ENCODE measurements at regions not wholly inside any gene's neighbourhood (a gene's known extent, or its start where the extent isn't known, plus 50 kb on each side); places are given as distances from the start of the nearest gene placed in this dataset.

GRCh38 chr10:78326372-78326771, 292.7 kb downstream of the RPS24 start:
- Histone ChIP-seq H3K9ac (ENCODE audit: insufficient read depth in 1 of 2, low read length in 2 of 2) (no peak overlapping the region), H3K36me3 (ENCODE audit: control insufficient read depth in 4 of 4, insufficient read depth in 4 of 4, low read length in 4 of 4) (no peaks in the 10 kb centered on the region), H3K9me3 (ENCODE audit: control insufficient read depth in 4 of 4, insufficient read depth in 3 of 4, low read length in 3 of 4) (peaks cover 2 to 5% (median 4%) of the 10 kb centered on the region in 4 donors), H3K27me3 (ENCODE audit: control insufficient read depth in 3 of 3, insufficient read depth in 3 of 3, low read length in 2 of 3) (no peaks in the 10 kb centered on the region), H3K27ac (ENCODE audit: low read depth in 1 of 2, low read length in 1 of 2) (no peak overlapping the region), H3K4me3 (no peak overlapping the region), H3K4me1 (ENCODE audit: control insufficient read depth in 5 of 5, insufficient read depth in 5 of 5, low read length in 5 of 5) (no peaks in the 10 kb centered on the region)
- ATAC-seq (ENCODE audit: insufficient read depth, low FRiP score) (no peak), DNase-seq (no peak)
- 96 to 98% methylated on average over 1 of the region's 1 CpG for WGBS, 2 donors
- no peak for TF ChIP-seq CTCF (IDR thresholded peaks at IDR 0.05; ENCODE audit: control extremely low read depth, extremely low read depth)

GRCh38 chr10:78327778-78328591, 294.3 kb downstream of the RPS24 start:
- ATAC-seq (ENCODE audit: insufficient read depth, low FRiP score), result no peak
- no peak for TF ChIP-seq CTCF (IDR thresholded peaks at IDR 0.05; ENCODE audit: control extremely low read depth, extremely low read depth)
- no peaks in the 10 kb centered on the region for H3K36me3 ChIP-seq (ENCODE audit: control insufficient read depth in 4 of 4, insufficient read depth in 4 of 4, low read length in 4 of 4)
- no peak overlapping the region for H3K27ac ChIP-seq (ENCODE audit: low read depth in 1 of 2, low read length in 1 of 2)
- no peak overlapping the region for H3K4me3 ChIP-seq
- DNase-seq, result no peak
- 95 to 97% methylated on average over 4 of the region's 4 CpGs for WGBS, 2 donors
- no peaks in the 10 kb centered on the region for H3K4me1 ChIP-seq (ENCODE audit: control insufficient read depth in 5 of 5, insufficient read depth in 5 of 5, low read length in 5 of 5)
- no peaks in the 10 kb centered on the region for H3K27me3 ChIP-seq (ENCODE audit: control insufficient read depth in 3 of 3, insufficient read depth in 3 of 3, low read length in 2 of 3)
- H3K9ac ChIP-seq (ENCODE audit: insufficient read depth in 1 of 2, low read length in 2 of 2), result no peak overlapping the region
- H3K9me3 ChIP-seq (ENCODE audit: control insufficient read depth in 4 of 4, insufficient read depth in 3 of 4, low read length in 3 of 4), result peaks cover 2 to 5% (median 4%) of the 10 kb centered on the region in 4 donors

- no peaks in the 10 kb centered on the region for H3K4me1 ChIP-seq (ENCODE audit: control insufficient read depth in 5 of 5, insufficient read depth in 5 of 5, low read length in 5 of 5)
- no peaks in the 10 kb centered on the region for H3K36me3 ChIP-seq (ENCODE audit: control insufficient read depth in 4 of 4, insufficient read depth in 4 of 4, low read length in 4 of 4)
- ATAC-seq (ENCODE audit: insufficient read depth, low FRiP score), result no peak
- H3K27me3 ChIP-seq (ENCODE audit: control insufficient read depth in 3 of 3, insufficient read depth in 3 of 3, low read length in 2 of 3), result no peaks in the 10 kb centered on the region
- DNase-seq, result no peak
- peaks cover 2 to 5% (median 4%) of the 10 kb centered on the region in 4 donors for H3K9me3 ChIP-seq (ENCODE audit: control insufficient read depth in 4 of 4, insufficient read depth in 3 of 4, low read length in 3 of 4)
- WGBS, 2 donors, result 91 to 98% methylated on average over 10 of the region's 10 CpGs
- H3K9ac ChIP-seq (ENCODE audit: insufficient read depth in 1 of 2, low read length in 2 of 2), result no peak overlapping the region
- H3K27ac ChIP-seq (ENCODE audit: low read depth in 1 of 2, low read length in 1 of 2), result no peak overlapping the region
- TF ChIP-seq CTCF (IDR thresholded peaks at IDR 0.05; ENCODE audit: control extremely low read depth, extremely low read depth), result no peak
- H3K4me3 ChIP-seq, result no peak overlapping the region
Measured at GRCh38 chr10:78328592-78329404, 295.1 kb downstream of the RPS24 start.

All from lung (tissue), 11 donors.